IPS DF 19.7 (cell line): ENCODE measurements at regions not wholly inside any gene's neighbourhood (a gene's known extent, or its start where the extent isn't known, plus 50 kb on each side); places are given as distances from the start of the nearest gene placed in this dataset.
"Not testable (repeated sequence)": the region's sequence is repeated elsewhere in the genome, so short reads cannot be mapped to it uniquely, and the experiment has no call there.

Source experiments
- DNase-seq: peaks from one replicate; pipeline ENCODE4 v3.0.0-alpha.2; 2013; ENCODE audit warnings: low read depth, low spot score

DNA sequence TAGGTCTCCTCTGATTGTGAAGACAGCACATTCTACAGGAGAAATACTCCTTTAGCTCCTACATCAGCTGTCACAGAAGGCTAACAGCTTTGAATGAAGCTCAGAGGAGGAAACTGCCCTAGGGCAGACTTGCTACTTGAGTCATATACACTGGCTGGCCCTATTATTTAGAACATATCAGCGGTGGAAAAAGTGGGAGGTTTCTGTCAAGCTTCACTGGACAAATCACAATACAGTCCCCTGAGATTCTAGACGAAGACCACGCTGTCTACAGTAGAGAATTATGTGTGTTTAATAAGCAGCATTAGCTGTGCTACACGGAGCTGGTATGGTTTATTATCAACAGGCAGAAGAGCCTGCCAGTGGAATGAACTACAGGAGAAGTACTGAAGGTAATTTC is 230.9 kb upstream of the FSIP2 start:
- no peak for DNase-seq

DNA sequence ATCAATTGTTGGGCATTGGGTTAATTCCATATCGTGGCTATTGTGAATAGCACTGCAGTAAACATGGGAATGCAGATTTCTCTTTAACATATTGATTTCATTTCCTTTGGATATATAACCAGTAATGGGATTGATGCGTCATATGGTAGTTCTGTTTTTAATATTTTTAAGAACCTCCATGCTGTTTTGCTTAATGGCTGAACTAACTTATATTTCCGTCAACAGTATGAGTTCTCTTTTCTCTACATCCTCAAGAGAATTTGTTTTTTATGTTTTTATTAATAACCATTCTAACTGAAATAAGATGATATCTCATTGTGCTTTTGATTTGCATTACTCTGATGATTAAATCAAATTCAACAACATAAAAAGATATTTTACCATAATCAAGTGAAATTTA is 228.5 kb upstream of the FSIP2 start:
- DNase-seq, result no peak

DNA sequence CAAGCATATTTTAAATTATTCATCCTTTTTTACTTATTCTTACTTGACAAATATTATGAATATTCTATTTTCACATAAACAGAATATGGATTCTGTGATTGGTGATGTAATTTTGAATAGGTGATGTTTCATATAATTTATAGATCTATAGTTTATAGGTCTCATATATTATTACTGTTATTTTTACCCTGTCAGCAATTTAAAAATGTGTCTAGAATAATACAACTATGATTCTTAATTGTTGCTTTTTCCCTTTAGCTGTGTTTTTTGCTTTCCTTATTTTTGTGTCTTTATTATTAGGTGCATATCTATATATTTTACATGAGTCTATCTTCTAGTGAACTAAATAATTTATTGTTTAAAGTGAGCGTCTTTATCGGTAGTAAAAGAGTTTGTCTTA is 226.7 kb upstream of the FSIP2 start:
- DNase-seq, result no peak

DNA sequence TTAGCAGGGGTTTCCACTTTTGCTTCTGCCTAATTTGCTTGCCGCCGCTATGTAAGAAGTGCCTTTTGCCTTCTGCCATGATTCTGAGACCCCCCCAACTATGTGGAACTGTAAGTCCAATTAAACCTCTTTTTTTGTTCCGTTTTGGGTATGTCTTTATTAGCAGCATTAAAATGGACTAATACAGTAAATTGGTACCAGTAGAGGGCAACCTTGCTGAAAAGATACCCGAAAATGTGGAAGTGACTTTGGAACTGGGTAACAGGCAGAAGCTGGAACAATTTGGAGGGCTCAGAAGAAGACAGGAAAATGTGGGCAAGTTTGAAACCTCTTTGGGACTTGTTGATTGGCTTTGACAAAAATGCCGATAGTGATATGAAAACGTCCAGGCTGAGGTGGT is 216.1 kb upstream of the FSIP2 start:
- DNase-seq, result no peak

DNA sequence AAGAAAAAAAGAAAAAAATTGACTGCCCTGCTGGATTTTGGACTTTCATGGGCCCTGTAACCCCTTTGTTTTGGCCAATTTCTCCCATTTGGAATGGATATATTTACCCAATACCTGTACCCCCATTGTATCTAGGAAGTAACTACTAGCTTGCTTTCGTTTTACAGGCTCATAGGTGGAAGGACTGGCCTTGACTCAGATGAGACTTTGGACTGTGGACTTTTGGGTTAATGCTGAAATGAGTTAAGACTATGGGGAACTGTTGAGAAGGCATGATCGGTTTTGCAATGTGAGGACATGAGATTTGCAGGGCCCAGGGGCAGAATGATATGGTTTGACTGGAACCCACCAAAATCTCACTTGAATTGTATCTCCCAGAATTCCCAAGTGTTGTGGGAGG is 214.4 kb upstream of the FSIP2 start:
- not testable (repeated sequence) for DNase-seq

DNA sequence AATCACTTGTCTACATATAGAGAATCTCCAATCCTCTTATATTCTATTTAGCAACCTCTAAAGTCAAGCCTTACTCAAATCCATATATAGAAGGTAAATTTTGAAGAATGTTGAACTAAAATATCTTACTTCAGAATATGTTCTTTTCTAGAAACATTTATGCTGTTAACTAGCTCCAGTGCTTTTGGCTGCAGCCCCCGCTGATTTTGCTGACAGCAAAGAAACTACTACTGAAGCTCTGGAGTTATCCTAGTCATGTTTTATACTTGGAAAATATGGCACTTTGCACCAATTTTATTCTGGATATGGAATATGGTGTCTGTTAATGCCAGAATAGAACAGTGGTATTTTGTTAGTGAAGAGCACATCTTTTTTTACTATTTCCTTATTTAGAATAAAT is 212.4 kb upstream of the FSIP2 start:
- no peak for DNase-seq

DNA sequence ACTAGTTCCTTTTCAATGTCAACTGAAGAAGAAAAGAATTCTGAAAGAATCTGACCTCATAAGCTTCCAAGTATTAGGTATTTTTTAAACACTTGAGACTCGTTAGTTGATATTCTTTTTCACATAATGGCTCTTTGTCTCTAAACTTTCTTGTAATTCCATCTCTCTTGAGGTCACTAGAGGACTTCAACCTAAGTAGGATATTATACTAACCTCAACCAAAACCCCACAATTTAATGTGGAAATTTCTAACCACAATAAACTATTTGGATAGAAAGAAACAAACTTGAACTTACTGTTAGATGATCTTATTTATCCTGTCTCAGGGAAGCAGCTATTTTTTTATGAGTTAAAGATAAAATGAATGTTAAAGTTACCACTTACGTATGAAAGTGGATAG is 206.9 kb upstream of the FSIP2 start:
- no peak for DNase-seq

DNA sequence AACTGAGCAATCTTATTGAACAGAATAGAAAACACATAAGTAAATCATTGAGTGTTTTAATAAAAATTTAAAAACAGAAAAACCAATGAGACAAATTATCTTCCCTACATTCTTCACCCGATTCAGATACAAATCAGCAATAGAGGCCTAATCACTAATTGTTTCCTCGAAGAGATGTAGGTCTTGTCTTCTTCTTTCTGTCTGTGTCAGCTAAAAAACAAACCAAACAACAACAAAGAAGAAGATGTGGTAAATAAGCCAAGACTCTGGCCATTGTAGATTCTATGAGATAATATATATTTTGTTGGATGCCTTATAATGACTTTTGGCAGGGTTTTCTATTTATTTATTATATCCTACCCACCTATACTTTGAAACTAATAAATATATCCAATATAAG is 200.9 kb upstream of the FSIP2 start:
- no peak for DNase-seq

DNA sequence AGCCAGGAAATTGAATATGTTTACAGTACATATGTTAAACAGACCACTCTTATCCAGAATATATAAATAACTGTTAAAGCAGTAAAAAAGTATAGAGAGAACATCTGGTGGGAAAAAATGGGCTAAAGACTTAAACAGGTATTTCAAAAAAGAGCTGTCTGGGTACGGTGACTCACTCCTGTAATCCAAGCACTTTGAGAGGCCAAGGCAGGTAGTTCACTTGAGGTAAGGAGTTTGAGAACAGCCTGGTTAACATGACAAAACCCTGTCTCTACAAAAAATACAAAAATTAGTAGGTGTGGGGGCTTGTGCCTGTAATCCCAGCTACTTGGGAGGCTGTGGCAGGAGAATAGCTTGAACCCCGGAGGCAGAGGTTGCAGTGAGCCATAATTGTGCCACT is 171.4 kb upstream of the FSIP2 start:
- peak; percentile 23 for DNase-seq

DNA sequence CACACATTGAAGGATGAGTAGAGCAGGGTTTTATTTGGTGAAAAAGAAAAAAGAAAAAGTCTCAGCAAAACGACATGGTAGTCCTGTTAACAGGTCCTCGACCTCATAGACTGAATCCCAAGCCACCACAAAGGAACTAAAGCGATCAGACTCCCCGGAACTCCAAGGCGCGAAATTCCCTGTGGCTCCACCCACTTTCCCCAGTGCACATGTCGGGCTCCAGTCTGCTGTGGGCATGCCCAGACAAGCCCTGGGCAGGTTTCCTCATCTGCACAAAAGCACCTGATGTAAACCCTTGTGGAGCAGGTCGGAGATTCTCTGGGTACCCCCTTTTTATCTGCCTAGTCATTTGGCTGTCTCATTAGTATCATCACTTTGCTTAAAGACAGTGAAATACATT is 170.7 kb upstream of the FSIP2 start:
- DNase-seq, result peak; percentile 15

DNA sequence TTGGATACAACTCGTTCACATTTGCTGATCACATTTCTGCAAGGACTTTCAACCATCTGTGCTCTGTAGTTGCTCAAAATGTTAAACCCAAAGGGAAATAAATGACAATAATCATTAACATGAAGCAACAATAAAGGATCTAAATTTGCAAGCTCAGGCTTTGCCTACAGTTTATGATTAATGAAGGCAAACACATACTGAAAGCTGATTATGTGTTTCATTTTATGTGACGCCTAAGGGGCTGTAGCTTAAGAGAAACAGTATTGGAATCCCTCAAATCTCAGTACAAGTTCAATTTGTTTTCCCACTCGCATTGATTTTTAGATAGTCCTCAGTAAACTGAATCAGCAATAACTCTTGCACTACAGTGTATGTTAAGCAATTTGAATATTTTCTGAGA is 160.3 kb upstream of the FSIP2 start:
- no peak for DNase-seq

DNA sequence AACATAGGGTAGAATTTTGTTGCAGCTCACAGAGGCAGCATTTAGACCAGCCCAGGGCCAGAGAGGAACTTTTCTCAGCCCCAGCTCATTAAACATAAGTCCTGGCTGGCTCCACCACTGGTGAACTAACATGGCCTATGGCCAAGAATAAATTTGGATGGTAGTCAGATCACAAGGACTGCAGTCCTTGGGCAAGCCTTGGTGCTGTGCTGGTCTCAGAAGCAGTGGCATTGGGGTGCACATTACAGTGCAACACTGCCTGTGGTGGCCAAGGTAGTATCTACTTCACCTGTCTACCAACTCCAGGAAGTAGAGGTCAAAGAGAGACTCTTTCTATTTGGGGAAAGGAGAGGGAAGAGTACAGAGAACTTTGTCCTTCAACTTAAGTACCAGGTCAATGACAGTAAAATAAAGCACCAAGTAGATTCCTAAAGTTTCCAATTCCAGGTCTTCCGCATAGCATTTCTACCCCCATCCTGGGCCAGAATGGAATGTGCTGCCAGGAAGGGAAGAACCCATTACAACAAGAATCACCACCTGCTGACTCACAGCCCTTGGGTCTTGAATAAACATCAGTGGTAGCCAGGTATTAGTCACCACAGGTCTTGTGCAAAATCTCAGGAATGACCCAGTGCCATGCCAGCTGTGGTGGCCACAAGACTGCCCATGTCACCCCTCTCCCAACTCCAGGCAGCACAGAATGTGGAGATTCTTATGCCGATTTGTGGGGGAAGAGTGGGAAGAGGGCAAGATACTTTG is 155.4 kb upstream of the FSIP2 start:
- peak; percentile 30 for DNase-seq

DNA sequence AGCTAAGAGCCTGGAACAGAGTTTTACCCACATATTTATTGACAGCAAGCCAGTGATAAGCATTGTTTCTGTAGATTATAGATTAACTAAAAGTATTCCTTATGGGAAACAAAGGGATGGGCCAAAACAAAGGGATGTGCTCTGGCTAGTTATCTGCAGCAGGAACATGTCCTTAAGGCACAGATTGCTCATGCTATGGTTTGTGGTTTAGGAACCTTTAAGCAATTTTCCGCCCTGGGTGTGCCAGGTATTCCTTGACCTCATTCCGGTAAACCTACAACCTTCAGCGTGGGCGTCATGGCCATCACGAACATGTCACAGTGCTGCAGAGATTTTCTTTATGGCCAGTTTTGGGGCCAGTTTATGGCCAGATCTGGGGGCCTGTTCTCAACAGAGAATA is 153.4 kb upstream of the FSIP2 start:
- DNase-seq, result not testable (repeated sequence)

DNA sequence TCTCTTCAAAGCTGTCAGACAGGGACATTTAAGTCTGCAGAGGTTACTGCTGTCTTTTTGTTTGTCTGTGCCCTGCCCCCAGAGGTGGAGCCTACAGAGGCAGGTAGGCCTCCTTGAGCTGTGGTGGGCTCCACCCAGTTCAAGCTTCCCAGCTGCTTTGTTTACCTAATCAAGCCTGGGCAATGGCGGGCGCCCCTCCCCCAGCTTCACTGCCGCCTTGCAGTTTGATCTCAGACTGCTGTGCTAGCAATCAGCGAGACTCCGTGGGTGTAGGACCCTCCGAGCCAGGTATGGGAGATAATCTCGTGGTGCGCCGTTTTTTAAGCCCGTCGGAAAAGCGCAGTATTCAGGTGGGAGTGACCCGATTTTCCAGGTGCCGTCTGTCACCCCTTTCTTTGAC is 147.3 kb upstream of the FSIP2 start:
- not testable (repeated sequence) for DNase-seq

DNA sequence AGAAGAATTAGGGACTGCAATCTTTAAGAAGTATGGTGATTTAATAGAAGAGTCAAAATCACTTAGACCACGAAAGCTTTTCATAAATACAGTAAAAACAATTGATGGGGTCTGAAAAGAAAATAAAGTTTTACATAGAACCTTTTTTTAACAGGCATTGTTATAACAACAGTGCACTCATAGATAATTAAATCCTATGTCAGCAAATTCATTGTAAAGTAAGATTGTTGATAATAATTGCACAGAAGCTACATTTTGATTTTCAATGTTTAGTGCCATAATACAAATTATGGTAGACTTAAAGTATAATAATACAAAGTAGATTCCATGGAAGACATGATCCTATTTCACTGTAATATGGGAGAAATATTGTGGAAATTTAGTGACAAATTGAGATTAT is 130.7 kb upstream of the FSIP2 start:
- DNase-seq, result no peak

DNA sequence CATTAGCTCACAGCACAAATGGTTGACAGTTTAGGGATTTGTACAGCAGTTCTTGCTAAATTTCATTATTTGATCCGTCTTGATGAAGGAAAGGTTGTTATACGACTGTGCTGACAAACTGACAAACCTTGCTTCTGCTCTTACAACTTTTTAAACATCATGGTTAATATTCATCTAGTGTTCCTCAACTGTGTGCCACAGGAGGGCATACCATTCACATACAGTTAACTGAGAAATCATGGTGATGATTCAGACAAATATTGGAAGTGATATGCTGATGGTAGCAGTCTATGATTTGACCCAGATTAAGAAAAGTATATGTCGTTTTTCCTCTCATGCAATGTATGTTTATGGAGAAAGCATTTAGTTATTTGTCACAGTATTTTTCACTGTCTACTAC is 129.8 kb upstream of the FSIP2 start:
- no peak for DNase-seq

DNA sequence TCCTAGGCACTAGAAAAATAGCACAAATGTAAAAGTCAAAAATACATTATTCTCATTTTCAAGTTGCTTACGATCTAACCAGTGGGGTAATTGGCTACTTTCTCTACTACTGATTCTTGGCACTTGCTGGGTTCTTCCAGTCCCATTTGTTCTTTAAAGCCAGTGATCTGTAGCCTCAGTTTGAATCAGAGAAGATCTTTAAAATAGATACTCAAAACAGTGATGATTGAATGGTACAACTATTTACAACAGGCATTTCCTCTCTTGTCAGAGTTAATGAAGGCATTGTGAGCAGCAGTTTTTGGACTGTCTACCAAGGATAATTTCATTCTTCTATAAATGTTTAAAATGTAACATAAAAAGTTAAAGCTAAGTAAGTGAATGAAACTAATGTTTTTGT is 128.3 kb upstream of the FSIP2 start:
- no peak for DNase-seq

DNA sequence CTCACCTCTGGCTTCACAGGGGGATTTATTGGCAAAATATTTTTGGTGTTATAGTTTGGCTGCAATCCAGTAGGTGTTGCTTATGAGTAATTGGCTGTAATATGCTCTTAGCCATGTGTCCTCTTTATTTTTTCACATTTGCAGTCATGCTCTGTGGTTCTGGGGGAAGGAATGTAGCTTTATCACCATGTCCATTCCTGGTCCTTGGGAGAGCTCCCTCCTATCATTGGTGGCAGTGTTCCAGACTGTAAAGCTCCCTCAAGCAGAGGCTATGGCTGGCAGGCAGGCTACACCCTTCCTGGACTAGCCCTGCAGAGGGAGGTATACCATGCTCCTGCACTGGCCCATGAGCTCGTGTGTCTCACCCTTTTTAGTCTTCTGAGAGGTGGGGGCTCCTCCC is 120.0 kb upstream of the FSIP2 start:
- DNase-seq, result no peak

DNA sequence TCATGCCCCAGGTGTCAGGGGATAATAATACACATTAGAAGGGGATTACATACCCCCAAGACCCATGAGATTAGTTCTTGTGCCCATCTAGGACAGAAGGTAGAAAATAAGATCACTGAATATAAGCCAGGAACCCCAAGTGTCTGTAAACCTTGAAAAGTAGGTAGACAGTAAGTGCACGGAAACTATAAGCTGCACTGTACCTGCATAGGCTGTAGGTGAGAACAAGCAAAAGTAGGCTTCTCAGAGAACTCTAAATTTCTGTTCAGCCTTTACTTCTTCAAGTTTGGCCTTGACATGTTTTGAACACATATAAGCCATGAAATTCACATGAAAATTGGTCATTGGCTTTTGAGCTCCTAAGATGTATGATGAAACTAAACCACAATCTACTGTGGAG is 113.0 kb upstream of the FSIP2 start:
- DNase-seq, result no peak

DNA sequence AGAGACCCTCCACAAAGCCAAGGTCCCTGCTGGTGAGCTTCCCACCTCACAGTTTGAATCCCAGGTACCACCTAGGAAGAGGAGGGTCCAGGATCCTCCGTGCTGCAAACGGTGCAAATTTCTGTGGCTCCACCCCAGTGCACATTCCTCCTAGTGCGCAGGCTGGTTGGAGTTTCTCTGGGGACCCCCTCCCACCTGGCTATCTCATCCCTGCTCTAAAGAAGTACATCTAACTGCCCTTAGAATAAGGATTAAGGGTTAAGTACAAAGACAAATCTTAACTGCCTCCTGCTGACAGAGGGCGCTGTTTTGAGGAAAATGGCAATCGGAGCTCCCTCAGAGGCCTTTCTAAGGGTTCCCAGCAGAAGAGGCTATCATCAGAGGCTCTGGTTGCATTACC is 109.6 kb upstream of the FSIP2 start:
- peak; percentile 50 for DNase-seq

DNA sequence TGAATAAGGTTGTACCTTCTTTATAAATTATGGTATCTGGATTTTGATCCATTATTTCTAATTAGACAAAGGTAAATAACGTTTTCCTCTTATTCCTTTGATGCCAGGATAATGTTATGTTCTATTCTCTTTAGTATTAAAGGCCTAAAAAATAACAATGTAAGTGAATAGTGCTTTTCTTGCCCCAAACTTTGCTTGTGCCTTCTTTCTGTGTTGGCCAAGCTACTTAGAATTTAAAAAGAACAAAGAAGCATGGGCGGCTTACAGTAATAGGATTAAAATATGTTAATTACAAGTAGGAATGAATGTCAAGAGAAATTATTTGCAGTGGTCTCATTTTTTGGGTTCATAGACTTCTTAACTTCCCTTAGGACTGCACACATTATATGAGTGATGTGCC is 105.0 kb upstream of the FSIP2 start:
- no peak for DNase-seq

DNA sequence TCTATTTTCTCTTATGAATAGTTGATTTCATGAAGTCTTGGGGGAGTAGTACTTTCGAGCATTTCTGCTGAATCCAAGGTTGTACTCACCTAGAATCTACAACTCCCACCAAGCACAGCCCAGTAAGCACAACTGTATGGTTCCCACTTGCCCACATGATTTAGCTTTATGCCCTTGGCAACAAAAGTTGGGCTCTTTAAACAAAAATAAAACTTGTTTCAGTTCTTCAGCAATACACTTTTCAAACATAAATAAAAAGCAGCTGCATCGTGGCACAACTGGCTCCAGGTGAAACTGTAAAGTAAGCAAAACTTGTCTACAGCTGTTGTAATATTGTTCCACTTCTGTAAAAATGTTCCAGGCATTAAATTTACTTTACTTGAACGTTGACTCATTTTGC is 99.8 kb upstream of the FSIP2 start:
- no peak for DNase-seq

DNA sequence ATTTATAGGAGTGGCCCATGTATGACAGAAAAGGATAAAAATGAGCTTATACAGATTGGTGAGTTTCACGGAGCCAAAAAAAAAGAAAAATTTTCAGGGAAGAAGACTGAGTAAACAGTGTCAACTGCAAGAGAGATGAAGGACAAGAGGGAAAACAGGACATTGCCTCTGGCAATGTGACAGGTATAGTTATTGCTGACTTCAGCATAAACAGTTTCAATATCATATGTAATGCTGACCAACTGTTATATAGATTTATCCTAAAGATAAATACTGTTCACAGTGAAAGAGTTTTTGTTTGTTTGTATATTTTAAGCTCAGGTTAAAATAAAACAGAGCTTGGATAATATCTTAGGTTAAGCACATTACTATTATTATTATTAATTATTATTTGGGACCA is 98.0 kb upstream of the FSIP2 start:
- DNase-seq, result no peak

DNA sequence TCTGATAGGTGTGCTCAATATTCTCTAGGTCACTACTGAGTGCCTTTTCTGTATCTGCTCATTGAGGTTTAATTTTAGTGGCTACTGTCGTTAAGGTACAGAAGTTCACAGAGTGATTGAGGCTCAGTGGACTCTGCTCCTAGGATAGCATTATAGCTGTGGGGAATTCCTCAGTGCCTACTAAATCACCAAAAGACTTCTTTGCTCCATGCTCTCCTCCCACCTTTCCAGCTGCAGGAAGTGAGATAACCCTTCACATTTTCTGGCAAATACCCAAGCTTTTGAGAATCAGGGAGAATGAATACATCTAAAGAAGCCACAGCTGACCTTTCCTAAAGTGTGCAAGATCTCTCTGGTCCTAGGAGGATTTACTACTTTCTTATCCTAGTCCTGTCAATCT is 95.2 kb upstream of the FSIP2 start:
- DNase-seq, result no peak
